Neural cell (in vitro differentiated cells): ENCODE measurements at regions not wholly inside any gene's neighbourhood (a gene's known extent, or its start where the extent isn't known, plus 50 kb on each side); places are given as distances from the start of the nearest gene placed in this dataset.

Experiments
- H2AFZ ChIP-seq: fragments of 200-600, 300-800 bp; sonication (generic), shearing (Covaris generic); 2 replicates; pipeline ENCODE4 v1.6.0; 2014; ENCODE audit warnings: low read depth, mild to moderate bottlenecking, antibody characterized with exemption, low read length, moderate library complexity
- H3F3A ChIP-seq: fragments of 200-600 bp; shearing (Covaris generic); 2 replicates; pipeline ENCODE4 v1.6.1; 2016; ENCODE audit warnings: mild to moderate bottlenecking, moderate library complexity, mixed read lengths, antibody characterized with exemption, low read length; ENCODE audit not compliant: insufficient read depth, poor library complexity, severe bottlenecking
- H3K27ac ChIP-seq: fragments of 200-600, 300-800 bp; sonication (generic), shearing (Covaris generic); 2 replicates; pipeline ENCODE4 v1.5.1; 2014; ENCODE audit warnings: mild to moderate bottlenecking, low read length, moderate library complexity
- H3K27me3 ChIP-seq: fragments of 300-800, 200-600 bp; sonication (generic), shearing (Covaris generic); 2 replicates; pipeline ENCODE4 v1.6.0; 2014; ENCODE audit warnings: mild to moderate bottlenecking, low read depth, low read length, moderate library complexity; ENCODE audit not compliant: insufficient read depth
- H3K36me3 ChIP-seq: fragments of 300-800, 200-600 bp; sonication (generic), shearing (Covaris generic); 2 replicates; pipeline ENCODE4 v1.5.1; 2014; ENCODE audit warnings: mild to moderate bottlenecking, antibody characterized with exemption, low read length, moderate library complexity; ENCODE audit not compliant: insufficient read depth
- H3K4me2 ChIP-seq: fragments of 300-800, 200-600 bp; sonication (generic), shearing (Covaris generic); 2 replicates; pipeline ENCODE4 v1.6.0; 2014; ENCODE audit warnings: mild to moderate bottlenecking, low read length
- H3K4me3 ChIP-seq: fragments of 300-800, 200-600 bp; sonication (generic), shearing (Covaris generic); 2 replicates; pipeline ENCODE4 v1.5.1; 2014; ENCODE audit warnings: mild to moderate bottlenecking, low read length, moderate library complexity
- H3K79me2 ChIP-seq: fragments of 200-600 bp; shearing (Covaris generic); replicated peaks from 2 replicates; pipeline ENCODE4 v1.6.0; 2014; ENCODE audit warnings: mild to moderate bottlenecking, low read length, moderate library complexity; ENCODE audit not compliant: insufficient read depth
- H3K9ac ChIP-seq: fragments of 300-800, 200-600 bp; sonication (generic), shearing (Covaris generic); 2 replicates; pipeline ENCODE4 v1.6.1; 2016; ENCODE audit warnings: mild to moderate bottlenecking, low read length, mixed read lengths
- H3K9me2 ChIP-seq: fragments of 200-600 bp; shearing (Covaris generic); 2 replicates; pipeline ENCODE4 v1.6.1; 2016; ENCODE audit warnings: mild to moderate bottlenecking, low read length, mixed read lengths; ENCODE audit not compliant: insufficient read depth
- H3K9me3 ChIP-seq: fragments of 200-600, 300-800 bp; sonication (generic), shearing (Covaris generic); 2 replicates; pipeline ENCODE4 v1.6.1; 2016; ENCODE audit warnings: mild to moderate bottlenecking, mixed run types, low read length, moderate library complexity, mixed read lengths
- H4K20me1 ChIP-seq: fragments of 200-600 bp; shearing (Covaris generic); 2 replicates; pipeline ENCODE4 v1.6.1; 2016; ENCODE audit warnings: mild to moderate bottlenecking, mixed run types; ENCODE audit not compliant: insufficient read depth
- CTCF ChIP-seq: fragments of 450-650 bp; IDR thresholded peaks from 2 replicates; pipeline ENCODE4 v1.5.1; 2014; ENCODE audit warnings: antibody characterized with exemption, mild to moderate bottlenecking, moderate library complexity; ENCODE audit not compliant: poor library complexity, severe bottlenecking
- EZH2 ChIP-seq: fragments of 200-600, 300-800 bp; shearing (Covaris generic), sonication (generic); IDR thresholded peaks from 2 replicates; pipeline ENCODE4 v1.6.1; 2014; ENCODE audit warnings: antibody characterized with exemption, low read length, borderline replicate concordance, mild to moderate bottlenecking; ENCODE audit not compliant: insufficient read depth, poor library complexity, severe bottlenecking
- MXI1 ChIP-seq: fragments of 450-650 bp; conservative IDR thresholded peaks from 2 replicates; pipeline ENCODE4 v1.6.1; 2014; ENCODE audit warnings: antibody characterized with exemption, mild to moderate bottlenecking; ENCODE audit not compliant: poor library complexity, severe bottlenecking
- POLR2AphosphoS5 ChIP-seq: IDR thresholded peaks from 2 replicates; pipeline ENCODE4 v1.6.1; 2012
- RAD21 ChIP-seq: fragments of 450-650 bp; conservative IDR thresholded peaks from 2 replicates; pipeline ENCODE4 v1.6.1; 2014; ENCODE audit warnings: antibody characterized with exemption, mild to moderate bottlenecking, moderate library complexity
- REST ChIP-seq: IDR thresholded peaks from 2 replicates; pipeline ENCODE4 v1.6.1; 2012; ENCODE audit warnings: borderline replicate concordance
- SMC3 ChIP-seq: fragments of 450-650 bp; conservative IDR thresholded peaks from 2 replicates; pipeline ENCODE4 v1.6.1; 2014; ENCODE audit warnings: antibody characterized with exemption, mild to moderate bottlenecking, moderate library complexity; ENCODE audit not compliant: poor library complexity
- TAF1 ChIP-seq: IDR thresholded peaks from 2 replicates; pipeline ENCODE4 v1.6.1; 2012; ENCODE audit warnings: low read depth

DNA sequence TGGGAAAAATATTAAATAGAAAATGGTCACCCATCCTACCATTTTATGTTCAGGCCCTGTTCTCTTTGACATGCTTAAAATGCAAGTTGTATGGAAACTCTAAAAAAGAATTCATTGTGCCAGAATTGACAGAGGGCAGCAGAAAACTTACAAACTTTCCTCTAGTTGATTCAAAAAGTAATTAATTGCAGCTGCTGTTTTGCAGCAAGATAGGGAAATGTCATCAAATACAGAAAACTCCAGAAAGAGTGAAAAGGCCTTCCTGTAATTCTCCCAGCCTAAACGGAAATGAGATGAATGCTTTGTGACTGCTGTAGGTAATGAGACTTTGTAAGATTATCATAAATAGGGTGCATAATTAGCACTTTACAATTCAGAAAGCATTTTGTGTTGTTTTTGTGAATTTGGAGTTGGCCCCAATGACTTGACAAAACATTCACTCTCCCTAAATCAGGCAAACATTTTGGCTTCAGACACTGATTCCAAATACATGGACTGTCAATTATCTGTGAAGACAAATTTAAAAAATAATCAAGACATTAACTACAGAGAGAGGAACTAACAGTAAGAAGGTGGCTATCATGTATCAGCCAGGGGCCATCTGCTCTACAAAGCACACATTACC is 861.8 kb downstream of the SQOR start:
- H2AFZ ChIP-seq: no peak overlapping the region
- no peaks in the 10 kb centered on the region for H3K79me2 ChIP-seq
- no peaks in the 10 kb centered on the region for H4K20me1 ChIP-seq
- no peaks in the 10 kb centered on the region for H3F3A ChIP-seq
- no peaks in the 10 kb centered on the region for H3K9me3 ChIP-seq
- no peak for TF ChIP-seq RAD21
- no peak for TF ChIP-seq EZH2
- no peak for TF ChIP-seq POLR2AphosphoS5
- TF ChIP-seq CTCF: no peak
- TF ChIP-seq REST: no peak
- no peak for TF ChIP-seq TAF1
- no peak overlapping the region for H3K4me2 ChIP-seq
- no peak overlapping the region for H3K27ac ChIP-seq
- H3K27me3 ChIP-seq: no peaks in the 10 kb centered on the region
- H3K9ac ChIP-seq: no peak overlapping the region
- no peak overlapping the region for H3K4me3 ChIP-seq
- H3K9me2 ChIP-seq: no peaks in the 10 kb centered on the region
- H3K36me3 ChIP-seq: no peaks in the 10 kb centered on the region

GRCh38 chr15:46502667-46503066 is 867.8 kb downstream of the SQOR start:
- no peak overlapping the region for H2AFZ ChIP-seq
- H3K9me2 ChIP-seq: no peaks in the 10 kb centered on the region
- TF ChIP-seq CTCF (peak; percentile 42), RAD21 (peak; percentile 37), EZH2 (no peak)
- no peaks in the 10 kb centered on the region for H3F3A ChIP-seq
- H3K36me3 ChIP-seq: no peaks in the 10 kb centered on the region
- no peaks in the 10 kb centered on the region for H3K9me3 ChIP-seq
- H4K20me1 ChIP-seq: no peaks in the 10 kb centered on the region
- no peak overlapping the region for H3K4me3 ChIP-seq
- H3K27ac ChIP-seq: no peak overlapping the region
- no peaks in the 10 kb centered on the region for H3K79me2 ChIP-seq
- no peaks in the 10 kb centered on the region for H3K27me3 ChIP-seq
- H3K4me2 ChIP-seq: no peak overlapping the region
- H3K9ac ChIP-seq: no peak overlapping the region

DNA sequence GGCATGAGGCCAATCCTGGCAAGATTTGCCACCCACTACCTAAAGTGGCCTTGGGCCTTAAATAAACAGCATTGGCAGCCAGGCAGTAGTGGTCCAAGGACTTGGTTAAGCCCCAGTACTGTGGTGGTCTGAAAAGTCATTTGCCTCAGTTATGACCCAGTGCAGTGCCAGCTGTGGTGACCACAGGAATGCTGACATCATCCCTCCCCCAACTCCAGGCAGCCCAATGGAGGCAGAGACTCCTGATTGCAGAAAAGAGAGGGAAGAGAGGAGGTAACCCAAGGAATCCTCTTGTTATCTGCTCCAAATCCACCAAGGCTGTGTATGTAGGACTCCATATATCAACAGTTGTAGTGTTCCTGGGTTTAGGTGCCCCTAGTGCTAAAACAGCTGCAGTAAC is 883.6 kb downstream of the SQOR start:
- Histone ChIP-seq H3K27ac (no peak overlapping the region), H4K20me1 (no peaks in the 10 kb centered on the region), H3K36me3 (no peaks in the 10 kb centered on the region), H3K9me2 (peaks cover 3% of the 10 kb centered on the region), H3F3A (no peaks in the 10 kb centered on the region), H3K9ac (no peak overlapping the region), H3K79me2 (no peaks in the 10 kb centered on the region), H2AFZ (no peak overlapping the region), H3K4me2 (no peak overlapping the region), H3K4me3 (no peak overlapping the region), H3K27me3 (no peaks in the 10 kb centered on the region), H3K9me3 (no peaks in the 10 kb centered on the region)
- TF ChIP-seq SMC3: no peak
- no peak for TF ChIP-seq EZH2
- no peak for TF ChIP-seq RAD21
- TF ChIP-seq REST: no peak
- TF ChIP-seq TAF1: no peak
- TF ChIP-seq POLR2AphosphoS5: no peak
- no peak for TF ChIP-seq CTCF
- no peak for TF ChIP-seq MXI1
